GM23338 (cell line): ENCODE measurements at regions not wholly inside any gene's neighbourhood (a gene's known extent, or its start where the extent isn't known, plus 50 kb on each side); places are given as distances from the start of the nearest gene placed in this dataset.

Experiments
- ATAC-seq: fragments of 200-7000 bp; cut with Tn5 transposase; 3 replicates; pipeline ENCODE4 v1.9.1; 2020
- DNase-seq: peaks from one replicate; pipeline ENCODE4 v3.0.0-alpha.2; 2015; ENCODE audit warnings: low spot score
- H2AFZ ChIP-seq: fragments of 200-600 bp; sonication (generic); 2 replicates; pipeline ENCODE4 v1.8.0; 2016; ENCODE audit warnings: antibody characterized with exemption, mild to moderate bottlenecking, moderate library complexity
- H3F3A ChIP-seq: fragments of 200-600 bp; sonication (generic); replicated peaks from 2 replicates; pipeline ENCODE4 v1.8.0; 2017; ENCODE audit warnings: antibody characterized with exemption, mixed run types, low read depth
- H3K27ac ChIP-seq: fragments of 200-600 bp; sonication (generic); 2 replicates; pipeline ENCODE4 v1.6.1; 2016; ENCODE audit warnings: low read depth
- H3K27me3 ChIP-seq: fragments of 200-600 bp; sonication (generic); 2 replicates; pipeline ENCODE4 v1.8.0; 2016; ENCODE audit warnings: mild to moderate bottlenecking, mixed run types, moderate library complexity; ENCODE audit not compliant: insufficient read depth
- H3K36me3 ChIP-seq: fragments of 200-600 bp; sonication (generic); 2 replicates; pipeline ENCODE4 v1.8.0; 2016; ENCODE audit warnings: mild to moderate bottlenecking; ENCODE audit not compliant: insufficient read depth
- H3K4me1 ChIP-seq: fragments of 200-600 bp; sonication (generic); 2 replicates; pipeline ENCODE4 v1.8.0; 2016; ENCODE audit warnings: mild to moderate bottlenecking, moderate library complexity; ENCODE audit not compliant: insufficient read depth
- H3K4me2 ChIP-seq: fragments of 200-600 bp; sonication (generic); 2 replicates; pipeline ENCODE4 v1.7.1; 2017; ENCODE audit warnings: mixed run types
- H3K4me3 ChIP-seq: fragments of 200-600 bp; sonication (generic); 2 replicates; pipeline ENCODE4 v1.6.1; 2016; ENCODE audit warnings: mixed run types
- H3K79me2 ChIP-seq: fragments of 200-600 bp; sonication (generic); replicated peaks from 2 replicates; pipeline ENCODE4 v1.8.0; 2017; ENCODE audit warnings: mild to moderate bottlenecking; ENCODE audit not compliant: insufficient read depth
- H3K9me2 ChIP-seq: fragments of 200-600 bp; sonication (generic); 2 replicates; pipeline ENCODE4 v1.8.0; 2017; ENCODE audit not compliant: insufficient read depth
- H4K20me1 ChIP-seq: fragments of 200-600 bp; sonication (generic); replicated peaks from 2 replicates; pipeline ENCODE4 v1.8.0; 2017; ENCODE audit warnings: mild to moderate bottlenecking; ENCODE audit not compliant: insufficient read depth
- H3K27ac Mint-ChIP-seq: 2 replicates; pipeline ENCODE4 v1.8.0; 2020; ENCODE audit warnings: inconsistent platforms, mild to moderate bottlenecking, moderate library complexity, mixed read lengths
- H3K27me3 Mint-ChIP-seq: 3 replicates; pipeline ENCODE4 v1.8.0; 2022; ENCODE audit warnings: low read depth, mild to moderate bottlenecking, moderate library complexity, mixed read lengths, inconsistent platforms; ENCODE audit not compliant: insufficient read depth, poor library complexity
- H3K36me3 Mint-ChIP-seq: 3 replicates; pipeline ENCODE4 v1.8.0; 2021; ENCODE audit warnings: low read depth, mild to moderate bottlenecking, inconsistent platforms, moderate library complexity, mixed read lengths
- H3K4me1 Mint-ChIP-seq: 3 replicates; pipeline ENCODE4 v1.8.0; 2020; ENCODE audit warnings: mild to moderate bottlenecking, inconsistent platforms, mixed read lengths
- H3K4me3 Mint-ChIP-seq: 3 replicates; pipeline ENCODE4 v1.8.0; 2021; ENCODE audit warnings: moderate library complexity, mild to moderate bottlenecking, inconsistent platforms, mixed read lengths
- H3K9me3 Mint-ChIP-seq: 3 replicates; pipeline ENCODE4 v1.8.0; 2020; ENCODE audit warnings: moderate library complexity, mild to moderate bottlenecking, inconsistent platforms, mixed read lengths
- CREB1 ChIP-seq: fragments of 250-450 bp; sonication (Bioruptor Pico); IDR thresholded peaks from 2 replicates; pipeline ENCODE4 v1.5.0; 2020; ENCODE audit warnings: low read depth, mild to moderate bottlenecking, moderate library complexity
- EZH2 ChIP-seq: fragments of 200-600 bp; sonication (generic); IDR thresholded peaks from one replicate; pipeline ENCODE4 v1.8.0; 2017; ENCODE audit warnings: antibody characterized with exemption, mild to moderate bottlenecking, low read depth; ENCODE audit not compliant: unreplicated experiment
- EZH2phosphoT487 ChIP-seq: fragments of 200-600 bp; sonication (generic); IDR thresholded peaks from one replicate; pipeline ENCODE4 v1.8.1; 2018; ENCODE audit warnings: antibody characterized with exemption; ENCODE audit not compliant: unreplicated experiment
- JUNB ChIP-seq: IDR thresholded peaks from one replicate; pipeline ENCODE4 v1.6.1; 2016; ENCODE audit warnings: antibody characterized with exemption; ENCODE audit not compliant: unreplicated experiment
- NANOG ChIP-seq: IDR thresholded peaks from 2 replicates; pipeline ENCODE4 v1.6.1; 2016; ENCODE audit warnings: antibody characterized with exemption, borderline replicate concordance
- STAT1 ChIP-seq: IDR thresholded peaks from one replicate; pipeline ENCODE4 v1.6.1; 2016; ENCODE audit warnings: antibody characterized with exemption; ENCODE audit not compliant: unreplicated experiment
- ZNF114 ChIP-seq: fragments of 250-450 bp; sonication (Bioruptor Pico); IDR thresholded peaks from 2 replicates; pipeline ENCODE4 v1.5.0; 2020; ENCODE audit warnings: mild to moderate bottlenecking, moderate library complexity
- TF ChIP-seq, protein P1 (sequence below): IDR thresholded peaks from 2 replicates; pipeline ENCODE4 v1.6.1; 2016; ENCODE audit warnings: antibody characterized with exemption
- TF ChIP-seq, protein P2 (sequence below), 2 experiments: fragments of 200-600 bp in 1 of 2; sonication (generic) in 1 of 2; conservative IDR thresholded peaks; 2 replicates each; pipeline versions ENCODE4 v1.5.1 to v1.6.1; 2016 to 2017; ENCODE audit warnings: antibody characterized with exemption in 2 of 2, low read depth in 2 of 2, mild to moderate bottlenecking in 2 of 2, moderate library complexity in 1 of 2
- TF ChIP-seq, protein P3 (sequence below): fragments of 250-450 bp; sonication (Bioruptor Pico); IDR thresholded peaks from 2 replicates; pipeline ENCODE4 v1.5.0; 2020; ENCODE audit warnings: mild to moderate bottlenecking, moderate library complexity

DNA sequence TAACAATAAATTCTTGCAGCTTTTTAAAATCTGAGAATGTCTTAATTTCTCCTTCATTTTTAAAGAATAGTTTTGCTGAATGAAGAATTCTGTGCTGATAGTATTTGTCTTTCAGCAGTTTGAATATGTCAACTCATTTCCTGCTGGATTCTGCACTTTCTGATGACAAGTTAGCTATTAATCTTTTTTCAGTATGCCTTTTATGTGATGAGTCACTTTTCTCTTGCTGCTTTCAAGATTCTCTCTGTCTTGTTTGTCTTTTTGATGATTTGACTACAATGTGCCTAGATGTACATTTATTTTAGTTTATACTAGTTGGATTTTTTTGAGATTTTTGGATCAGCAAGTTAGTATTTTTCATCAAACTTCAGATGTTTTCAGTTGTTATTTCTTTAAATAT is 87.9 kb upstream of the AVPR1A start:
- Histone ChIP-seq H3K4me3 (no peak overlapping the region), H3F3A (no peaks in the 10 kb centered on the region), H3K4me1 (no peaks in the 10 kb centered on the region), H3K9me2 (0 out of 2 replicates have a peak, but pooled peaks cover 2% of the 10 kb centered on the region), H2AFZ (no peak overlapping the region), H3K27me3 (no peaks in the 10 kb centered on the region), H3K79me2 (no peaks in the 10 kb centered on the region), H3K36me3 (peaks cover 7% of the 10 kb centered on the region; the same call in 1 of the 2 replicates), H3K4me2 (no peak overlapping the region), H4K20me1 (no peaks in the 10 kb centered on the region), H3K27ac (no peak overlapping the region)
- peaks cover 24% of the 10 kb centered on the region for H3K9me3 Mint-ChIP-seq
- H3K36me3 Mint-ChIP-seq: peaks cover 10% of the 10 kb centered on the region; the same call in 2 of the 3 replicates
- H3K27me3 Mint-ChIP-seq: no peaks in the 10 kb centered on the region
- DNase-seq (no peak), ATAC-seq (no peak)
- H3K27ac Mint-ChIP-seq: no peak overlapping the region
- no peaks in the 10 kb centered on the region for H3K4me1 Mint-ChIP-seq
- no peak for TF ChIP-seq ZNF114
- TF ChIP-seq, protein P1, sequence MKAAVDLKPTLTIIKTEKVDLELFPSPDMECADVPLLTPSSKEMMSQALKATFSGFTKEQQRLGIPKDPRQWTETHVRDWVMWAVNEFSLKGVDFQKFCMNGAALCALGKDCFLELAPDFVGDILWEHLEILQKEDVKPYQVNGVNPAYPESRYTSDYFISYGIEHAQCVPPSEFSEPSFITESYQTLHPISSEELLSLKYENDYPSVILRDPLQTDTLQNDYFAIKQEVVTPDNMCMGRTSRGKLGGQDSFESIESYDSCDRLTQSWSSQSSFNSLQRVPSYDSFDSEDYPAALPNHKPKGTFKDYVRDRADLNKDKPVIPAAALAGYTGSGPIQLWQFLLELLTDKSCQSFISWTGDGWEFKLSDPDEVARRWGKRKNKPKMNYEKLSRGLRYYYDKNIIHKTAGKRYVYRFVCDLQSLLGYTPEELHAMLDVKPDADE: no peak
- TF ChIP-seq CREB1: no peak
- TF ChIP-seq NANOG: no peak
- TF ChIP-seq EZH2phosphoT487: no peak
- TF ChIP-seq, protein P2, sequence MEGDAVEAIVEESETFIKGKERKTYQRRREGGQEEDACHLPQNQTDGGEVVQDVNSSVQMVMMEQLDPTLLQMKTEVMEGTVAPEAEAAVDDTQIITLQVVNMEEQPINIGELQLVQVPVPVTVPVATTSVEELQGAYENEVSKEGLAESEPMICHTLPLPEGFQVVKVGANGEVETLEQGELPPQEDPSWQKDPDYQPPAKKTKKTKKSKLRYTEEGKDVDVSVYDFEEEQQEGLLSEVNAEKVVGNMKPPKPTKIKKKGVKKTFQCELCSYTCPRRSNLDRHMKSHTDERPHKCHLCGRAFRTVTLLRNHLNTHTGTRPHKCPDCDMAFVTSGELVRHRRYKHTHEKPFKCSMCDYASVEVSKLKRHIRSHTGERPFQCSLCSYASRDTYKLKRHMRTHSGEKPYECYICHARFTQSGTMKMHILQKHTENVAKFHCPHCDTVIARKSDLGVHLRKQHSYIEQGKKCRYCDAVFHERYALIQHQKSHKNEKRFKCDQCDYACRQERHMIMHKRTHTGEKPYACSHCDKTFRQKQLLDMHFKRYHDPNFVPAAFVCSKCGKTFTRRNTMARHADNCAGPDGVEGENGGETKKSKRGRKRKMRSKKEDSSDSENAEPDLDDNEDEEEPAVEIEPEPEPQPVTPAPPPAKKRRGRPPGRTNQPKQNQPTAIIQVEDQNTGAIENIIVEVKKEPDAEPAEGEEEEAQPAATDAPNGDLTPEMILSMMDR (conservative IDR thresholded peaks at IDR 0.05; ENCODE audit: low read depth in 2 of 2): no peak
- no peak for TF ChIP-seq STAT1
- TF ChIP-seq, protein P3, sequence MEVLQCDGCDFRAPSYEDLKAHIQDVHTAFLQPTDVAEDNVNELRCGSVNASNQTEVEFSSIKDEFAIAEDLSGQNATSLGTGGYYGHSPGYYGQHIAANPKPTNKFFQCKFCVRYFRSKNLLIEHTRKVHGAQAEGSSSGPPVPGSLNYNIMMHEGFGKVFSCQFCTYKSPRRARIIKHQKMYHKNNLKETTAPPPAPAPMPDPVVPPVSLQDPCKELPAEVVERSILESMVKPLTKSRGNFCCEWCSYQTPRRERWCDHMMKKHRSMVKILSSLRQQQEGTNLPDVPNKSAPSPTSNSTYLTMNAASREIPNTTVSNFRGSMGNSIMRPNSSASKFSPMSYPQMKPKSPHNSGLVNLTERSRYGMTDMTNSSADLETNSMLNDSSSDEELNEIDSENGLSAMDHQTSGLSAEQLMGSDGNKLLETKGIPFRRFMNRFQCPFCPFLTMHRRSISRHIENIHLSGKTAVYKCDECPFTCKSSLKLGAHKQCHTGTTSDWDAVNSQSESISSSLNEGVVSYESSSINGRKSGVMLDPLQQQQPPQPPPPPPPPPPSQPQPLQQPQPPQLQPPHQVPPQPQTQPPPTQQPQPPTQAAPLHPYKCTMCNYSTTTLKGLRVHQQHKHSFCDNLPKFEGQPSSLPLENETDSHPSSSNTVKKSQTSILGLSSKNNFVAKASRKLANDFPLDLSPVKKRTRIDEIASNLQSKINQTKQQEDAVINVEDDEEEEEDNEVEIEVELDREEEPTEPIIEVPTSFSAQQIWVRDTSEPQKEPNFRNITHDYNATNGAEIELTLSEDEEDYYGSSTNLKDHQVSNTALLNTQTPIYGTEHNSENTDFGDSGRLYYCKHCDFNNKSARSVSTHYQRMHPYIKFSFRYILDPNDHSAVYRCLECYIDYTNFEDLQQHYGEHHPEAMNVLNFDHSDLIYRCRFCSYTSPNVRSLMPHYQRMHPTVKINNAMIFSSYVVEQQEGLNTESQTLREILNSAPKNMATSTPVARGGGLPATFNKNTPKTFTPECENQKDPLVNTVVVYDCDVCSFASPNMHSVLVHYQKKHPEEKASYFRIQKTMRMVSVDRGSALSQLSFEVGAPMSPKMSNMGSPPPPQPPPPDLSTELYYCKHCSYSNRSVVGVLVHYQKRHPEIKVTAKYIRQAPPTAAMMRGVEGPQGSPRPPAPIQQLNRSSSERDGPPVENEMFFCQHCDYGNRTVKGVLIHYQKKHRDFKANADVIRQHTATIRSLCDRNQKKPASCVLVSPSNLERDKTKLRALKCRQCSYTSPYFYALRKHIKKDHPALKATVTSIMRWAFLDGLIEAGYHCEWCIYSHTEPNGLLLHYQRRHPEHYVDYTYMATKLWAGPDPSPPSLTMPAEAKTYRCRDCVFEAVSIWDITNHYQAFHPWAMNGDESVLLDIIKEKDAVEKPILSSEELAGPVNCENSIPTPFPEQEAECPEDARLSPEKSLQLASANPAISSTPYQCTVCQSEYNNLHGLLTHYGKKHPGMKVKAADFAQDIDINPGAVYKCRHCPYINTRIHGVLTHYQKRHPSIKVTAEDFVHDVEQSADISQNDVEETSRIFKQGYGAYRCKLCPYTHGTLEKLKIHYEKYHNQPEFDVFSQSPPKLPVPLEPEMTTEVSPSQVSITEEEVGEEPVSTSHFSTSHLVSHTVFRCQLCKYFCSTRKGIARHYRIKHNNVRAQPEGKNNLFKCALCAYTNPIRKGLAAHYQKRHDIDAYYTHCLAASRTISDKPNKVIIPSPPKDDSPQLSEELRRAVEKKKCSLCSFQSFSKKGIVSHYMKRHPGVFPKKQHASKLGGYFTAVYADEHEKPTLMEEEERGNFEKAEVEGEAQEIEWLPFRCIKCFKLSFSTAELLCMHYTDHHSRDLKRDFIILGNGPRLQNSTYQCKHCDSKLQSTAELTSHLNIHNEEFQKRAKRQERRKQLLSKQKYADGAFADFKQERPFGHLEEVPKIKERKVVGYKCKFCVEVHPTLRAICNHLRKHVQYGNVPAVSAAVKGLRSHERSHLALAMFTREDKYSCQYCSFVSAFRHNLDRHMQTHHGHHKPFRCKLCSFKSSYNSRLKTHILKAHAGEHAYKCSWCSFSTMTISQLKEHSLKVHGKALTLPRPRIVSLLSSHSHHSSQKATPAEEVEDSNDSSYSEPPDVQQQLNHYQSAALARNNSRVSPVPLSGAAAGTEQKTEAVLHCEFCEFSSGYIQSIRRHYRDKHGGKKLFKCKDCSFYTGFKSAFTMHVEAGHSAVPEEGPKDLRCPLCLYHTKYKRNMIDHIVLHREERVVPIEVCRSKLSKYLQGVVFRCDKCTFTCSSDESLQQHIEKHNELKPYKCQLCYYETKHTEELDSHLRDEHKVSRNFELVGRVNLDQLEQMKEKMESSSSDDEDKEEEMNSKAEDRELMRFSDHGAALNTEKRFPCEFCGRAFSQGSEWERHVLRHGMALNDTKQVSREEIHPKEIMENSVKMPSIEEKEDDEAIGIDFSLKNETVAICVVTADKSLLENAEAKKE: no peak
- TF ChIP-seq EZH2: no peak
- no peak for TF ChIP-seq JUNB
- no peak overlapping the region for H3K4me3 Mint-ChIP-seq
